ENCODE measurements at regions not wholly inside any gene's neighbourhood (a gene's known extent, or its start where the extent isn't known, plus 50 kb on each side); places are given as distances from the start of the nearest gene placed in this dataset.

DNA sequence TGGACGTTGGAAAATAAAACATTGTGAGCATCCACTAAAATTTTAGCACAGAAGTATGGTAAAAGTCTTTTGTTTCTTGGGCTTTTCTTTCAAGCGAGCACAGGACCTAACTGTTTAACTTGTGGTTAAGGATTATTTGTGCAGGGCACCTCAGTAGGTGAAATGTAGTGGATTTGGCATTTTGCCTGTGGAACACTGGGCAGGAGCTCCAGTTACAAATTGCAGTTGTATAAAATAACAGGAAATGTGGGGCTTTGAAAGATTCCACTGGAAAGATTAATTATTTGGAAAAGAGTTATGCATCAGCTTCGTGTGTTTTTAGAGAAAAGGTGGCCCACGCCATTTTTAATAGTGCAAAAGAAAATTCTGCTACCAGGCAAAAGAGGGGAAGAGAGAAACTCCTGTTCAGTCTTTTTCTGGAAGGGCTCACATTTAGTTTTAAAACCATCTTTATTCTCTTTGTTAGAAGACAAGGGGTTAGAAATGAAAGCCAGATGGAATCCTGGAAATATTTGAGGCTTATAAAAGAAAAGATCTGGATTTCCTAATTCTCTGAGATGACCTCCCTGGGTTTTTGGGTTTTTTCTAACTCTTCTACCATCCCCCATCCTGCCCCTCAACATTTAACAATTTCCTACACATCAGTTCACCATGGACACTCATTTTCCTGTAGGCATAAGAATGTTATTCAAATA, 144.3 kb upstream of the SERTAD2 start:
- TF ChIP-seq CTCF (IDR thresholded peaks at IDR 0.05): no peak
- no peak for TF ChIP-seq POLR2A (IDR thresholded peaks at IDR 0.05)
